Dedifferentiated amniotic fluid mesenchymal stem cell (primary cell): ENCODE measurements at regions not wholly inside any gene's neighbourhood (a gene's known extent, or its start where the extent isn't known, plus 50 kb on each side); places are given as distances from the start of the nearest gene placed in this dataset.
"Not testable (repeated sequence)": the region's sequence is repeated elsewhere in the genome, so short reads cannot be mapped to it uniquely, and the experiment has no call there.

ENCODE experiments used
- DNase-seq: peaks from one replicate; pipeline ENCODE4 v3.0.0-alpha.2; 2016; ENCODE audit errors: extremely low spot score

- DNase-seq = no peak
These were observed 571.6 kb downstream of the SH2D4B start for GRCh38 chr10:81109200-81109752.

GRCh38 chr10:81116201-81116600, 578.5 kb downstream of the SH2D4B start:
- DNase-seq = no peak

DNA sequence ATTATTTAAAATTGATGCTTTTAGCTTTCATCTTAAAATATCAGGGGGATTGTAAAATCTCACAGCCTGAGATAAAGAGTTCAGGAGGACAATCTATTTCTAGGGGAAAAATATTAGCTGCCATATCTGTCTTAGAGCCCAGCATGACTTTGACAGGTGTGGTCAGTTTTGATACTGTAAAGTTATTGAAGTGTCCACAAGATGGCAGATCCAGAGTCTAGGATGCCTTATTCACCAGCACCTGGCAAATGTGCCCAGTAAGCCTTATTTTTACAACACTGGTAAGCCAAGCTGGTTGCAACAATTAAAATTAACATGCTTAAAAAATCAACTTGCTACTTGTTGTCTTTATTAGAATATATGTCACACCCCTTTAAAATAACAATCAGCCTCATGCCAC, 579.3 kb downstream of the SH2D4B start:
- DNase-seq = no peak

- DNase-seq = no peak
These were observed 590.2 kb downstream of the SH2D4B start for GRCh38 chr10:81127931-81128330.

GRCh38 chr10:81130014-81130413, 592.3 kb downstream of the SH2D4B start:
- DNase-seq = no peak

DNA sequence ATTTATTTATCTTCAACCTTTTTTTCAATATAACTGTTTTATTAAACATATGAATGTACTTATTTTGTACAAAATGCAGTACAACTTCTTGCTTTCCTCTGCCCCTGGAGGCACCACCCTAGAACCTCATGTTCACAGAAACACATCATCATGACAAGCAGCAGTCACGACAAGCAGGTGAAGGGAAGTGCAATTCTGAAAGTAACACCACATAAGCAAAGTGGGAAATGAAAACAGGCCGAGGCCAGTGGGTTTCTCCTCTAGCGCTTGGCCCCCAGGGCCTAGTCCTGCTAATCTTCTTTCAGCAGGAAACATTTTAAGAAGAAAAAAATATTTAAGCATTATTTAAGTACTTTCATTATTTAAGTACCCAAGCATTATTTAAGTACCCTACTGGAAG, 598.1 kb downstream of the SH2D4B start:
- DNase-seq = no peak

- DNase-seq = no peak
These were observed 598.6 kb downstream of the SH2D4B start for GRCh38 chr10:81136261-81136660.

DNA sequence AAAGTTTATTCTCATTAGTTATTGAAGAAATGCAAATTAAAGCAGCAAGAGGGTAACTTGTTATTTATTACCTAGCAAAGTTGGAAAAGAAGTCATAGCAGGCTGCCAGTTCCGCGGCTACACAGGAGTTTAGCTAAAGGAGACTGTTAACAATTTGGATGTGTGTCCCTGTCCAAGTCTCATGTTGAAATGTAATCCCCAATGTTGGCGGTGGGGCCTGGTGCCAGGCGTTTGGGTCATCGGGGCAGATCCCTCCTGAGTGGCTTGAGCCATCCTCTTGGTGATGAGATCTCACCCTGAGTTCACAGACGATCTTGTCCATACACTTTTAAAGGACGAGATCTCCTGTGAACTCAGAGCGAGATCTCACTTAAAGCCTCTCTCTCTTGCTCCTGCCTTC, 608.3 kb downstream of the SH2D4B start:
- DNase-seq = no peak

GRCh38 chr10:81146436-81146835, 608.7 kb downstream of the SH2D4B start:
- no peak for DNase-seq

DNA sequence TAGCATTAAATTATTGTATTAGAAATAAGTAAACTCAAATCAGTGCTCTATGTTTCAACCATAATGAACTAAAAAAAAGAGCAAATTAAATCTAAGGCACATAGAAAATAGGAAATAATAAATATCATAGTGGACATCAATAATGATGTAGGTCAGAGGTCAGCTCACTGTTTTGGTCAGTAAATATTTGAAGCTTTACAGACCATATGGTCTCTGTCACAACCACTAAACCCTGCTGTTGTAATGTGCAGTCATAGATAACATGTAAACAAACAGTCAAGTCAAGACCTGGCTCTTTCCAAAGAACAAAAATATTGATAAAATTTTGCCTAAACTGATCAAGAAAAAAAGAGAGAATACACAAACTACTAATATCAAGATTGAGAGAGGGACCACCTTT, 615.0 kb downstream of the SH2D4B start:
- no peak for DNase-seq

DNA sequence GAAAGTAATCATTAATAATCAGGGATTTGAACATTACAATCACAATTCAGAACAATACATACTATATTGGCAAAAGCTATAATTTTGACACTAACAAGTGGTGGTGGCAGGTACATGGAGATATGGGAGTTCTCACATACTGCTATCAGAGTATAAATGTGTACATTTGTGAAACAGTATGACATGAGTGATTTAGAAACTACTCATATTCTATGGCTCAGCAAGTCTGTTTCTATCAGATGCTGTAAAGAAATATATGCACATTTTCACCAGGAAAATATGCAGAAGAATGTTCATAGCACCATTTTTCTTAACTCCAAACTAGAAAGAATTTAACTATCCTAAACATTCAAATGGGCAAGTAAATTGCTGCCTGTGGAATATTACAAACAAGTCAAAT, 620.0 kb downstream of the SH2D4B start:
- no peak for DNase-seq

DNA sequence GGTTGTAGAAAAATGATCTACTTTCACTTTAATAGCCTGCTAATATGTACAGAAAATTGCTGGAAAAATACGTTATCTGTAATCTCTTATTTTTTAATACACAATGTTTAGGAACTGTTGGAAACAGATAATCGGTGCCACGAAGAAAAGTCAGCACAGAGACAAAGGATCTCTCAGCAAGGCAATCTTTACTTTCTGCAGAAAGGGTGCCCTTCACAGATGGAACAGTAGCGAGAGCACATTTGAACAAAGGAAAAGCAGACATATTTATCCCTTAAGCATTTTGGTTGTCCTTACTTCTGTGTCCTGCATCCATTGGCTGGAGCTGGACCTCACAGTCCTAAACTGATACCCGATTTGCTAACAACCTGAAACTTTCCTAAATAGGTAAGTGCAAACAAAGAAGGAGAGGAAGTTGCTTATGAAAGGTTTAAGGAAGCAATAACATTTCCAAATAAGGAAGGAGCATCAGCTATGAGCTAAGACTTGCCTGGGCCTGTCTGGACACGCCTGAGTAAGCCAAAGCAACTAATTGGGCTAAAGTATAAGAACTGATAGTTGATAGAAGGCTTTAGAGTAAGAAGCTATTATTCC, 640.0 kb downstream of the SH2D4B start:
- DNase-seq = no peak

GRCh38 chr10:81179324-81179723, 641.6 kb downstream of the SH2D4B start:
- DNase-seq = no peak

- DNase-seq = no peak
These were observed 642.2 kb downstream of the SH2D4B start for GRCh38 chr10:81179805-81180452.

GRCh38 chr10:81182296-81182695, 644.6 kb downstream of the SH2D4B start:
- no peak for DNase-seq

GRCh38 chr10:81192221-81192788, 654.6 kb downstream of the SH2D4B start:
- DNase-seq = no peak

GRCh38 chr10:81200801-81201200, 663.1 kb downstream of the SH2D4B start:
- no peak for DNase-seq

- not testable (repeated sequence) for DNase-seq
These were observed 667.6 kb upstream of the NRG3 start for GRCh38 chr10:81207359-81207758.

DNA sequence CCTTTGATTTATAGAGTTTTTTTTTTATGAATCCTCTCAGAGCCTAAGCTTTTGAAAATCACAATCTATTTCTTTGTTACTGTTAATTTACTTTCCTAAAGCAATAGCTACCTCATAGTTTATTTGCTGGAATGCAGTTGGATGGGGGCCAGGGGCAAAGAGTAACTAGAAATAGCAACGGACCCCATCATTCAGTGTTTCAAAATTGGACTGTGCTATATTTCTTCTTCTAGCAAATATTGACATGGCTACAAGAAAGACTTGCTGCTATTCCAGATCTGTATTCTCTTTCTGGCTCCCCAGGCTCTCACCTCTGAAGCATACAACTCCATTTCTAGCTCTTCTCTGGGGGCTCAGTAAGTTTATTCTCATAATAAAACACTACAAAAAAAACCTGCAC, 661.6 kb upstream of the NRG3 start:
- DNase-seq = no peak

GRCh38 chr10:81215498-81215897, 659.5 kb upstream of the NRG3 start:
- DNase-seq = no peak

GRCh38 chr10:81216949-81217348, 658.0 kb upstream of the NRG3 start:
- no peak for DNase-seq

DNA sequence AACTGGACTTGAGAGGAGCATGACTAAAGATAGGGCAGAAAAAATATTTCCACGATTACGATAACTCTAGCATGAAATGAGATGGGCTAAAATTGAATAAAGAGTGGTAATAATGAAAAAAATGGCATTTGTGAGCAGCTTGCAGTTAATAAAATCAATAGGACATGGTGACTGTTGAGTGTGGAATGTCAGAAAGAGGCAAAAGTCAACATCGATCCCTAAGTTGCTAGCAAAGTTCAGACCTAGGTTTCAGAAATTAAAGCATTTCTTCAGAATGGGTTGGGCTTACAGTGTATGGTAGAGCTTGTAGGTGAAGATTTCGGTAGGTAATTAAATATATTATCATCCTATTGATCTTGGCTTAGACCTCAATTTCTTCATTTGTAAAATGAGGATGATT, 656.7 kb upstream of the NRG3 start:
- no peak for DNase-seq

DNA sequence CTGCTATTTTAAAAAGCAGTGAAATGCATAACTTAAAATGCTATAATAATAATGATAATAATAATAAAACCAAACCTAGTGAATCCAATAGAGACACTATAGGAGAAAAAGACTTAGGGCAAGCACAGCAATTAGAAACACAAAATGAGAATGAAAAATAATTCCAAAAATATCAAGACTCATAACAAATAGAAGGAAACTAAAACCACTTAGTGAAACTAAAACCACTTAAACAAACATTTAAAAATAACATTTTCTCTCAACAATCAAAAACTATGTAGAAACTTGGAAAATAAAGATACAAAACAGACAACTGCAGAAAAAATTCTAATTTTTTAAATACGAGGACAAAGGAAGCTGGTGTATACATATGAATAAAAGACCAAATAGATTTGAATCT, 655.2 kb upstream of the NRG3 start:
- no peak for DNase-seq
